ENCODE measurements at regions not wholly inside any gene's neighbourhood (a gene's known extent, or its start where the extent isn't known, plus 50 kb on each side); places are given as distances from the start of the nearest gene placed in this dataset.
"Not testable (repeated sequence)": the region's sequence is repeated elsewhere in the genome, so short reads cannot be mapped to it uniquely, and the experiment has no call there.

DNA sequence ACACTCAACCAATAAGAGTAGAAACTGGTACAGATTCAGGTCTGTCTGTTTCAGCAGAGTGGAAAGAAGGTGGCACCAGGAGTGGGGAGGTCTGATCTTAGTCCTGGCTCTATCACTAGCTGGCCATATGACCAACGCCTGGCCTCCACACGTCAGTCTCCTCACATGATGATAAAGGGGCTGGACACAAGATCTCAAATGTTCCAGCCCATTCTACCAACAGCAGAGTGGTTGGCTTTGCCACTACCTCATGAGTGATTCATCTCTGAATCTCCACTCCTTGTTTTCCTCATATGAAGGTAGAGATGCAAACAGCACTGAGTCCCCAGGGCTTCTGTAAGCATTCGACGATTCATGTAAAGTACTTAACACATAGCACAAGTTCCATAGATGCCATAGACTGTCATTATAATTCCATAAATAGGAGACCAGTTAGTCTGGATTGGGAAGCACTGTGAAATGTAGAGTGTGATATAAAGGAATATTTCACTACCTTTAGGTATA lies 281.9 kb upstream of the ASIC2 start:
- H3K27ac ChIP-seq: no peak overlapping the region
- ChIA-PET POLR2A (ENCODE audit: low non-redundant PET) (no interaction called here), CTCF (interaction anchor here (0.6 to 0.9 kb wide), 2 partner anchors 486 to 588 kb away, joined by 3 to 5 read pairs; no protein-coding TSS in a partner anchor)
- no peak for DNase-seq (ENCODE audit: low spot score)
- TF ChIP-seq, protein P1, sequence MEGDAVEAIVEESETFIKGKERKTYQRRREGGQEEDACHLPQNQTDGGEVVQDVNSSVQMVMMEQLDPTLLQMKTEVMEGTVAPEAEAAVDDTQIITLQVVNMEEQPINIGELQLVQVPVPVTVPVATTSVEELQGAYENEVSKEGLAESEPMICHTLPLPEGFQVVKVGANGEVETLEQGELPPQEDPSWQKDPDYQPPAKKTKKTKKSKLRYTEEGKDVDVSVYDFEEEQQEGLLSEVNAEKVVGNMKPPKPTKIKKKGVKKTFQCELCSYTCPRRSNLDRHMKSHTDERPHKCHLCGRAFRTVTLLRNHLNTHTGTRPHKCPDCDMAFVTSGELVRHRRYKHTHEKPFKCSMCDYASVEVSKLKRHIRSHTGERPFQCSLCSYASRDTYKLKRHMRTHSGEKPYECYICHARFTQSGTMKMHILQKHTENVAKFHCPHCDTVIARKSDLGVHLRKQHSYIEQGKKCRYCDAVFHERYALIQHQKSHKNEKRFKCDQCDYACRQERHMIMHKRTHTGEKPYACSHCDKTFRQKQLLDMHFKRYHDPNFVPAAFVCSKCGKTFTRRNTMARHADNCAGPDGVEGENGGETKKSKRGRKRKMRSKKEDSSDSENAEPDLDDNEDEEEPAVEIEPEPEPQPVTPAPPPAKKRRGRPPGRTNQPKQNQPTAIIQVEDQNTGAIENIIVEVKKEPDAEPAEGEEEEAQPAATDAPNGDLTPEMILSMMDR (conservative IDR thresholded peaks at IDR 0.05; ENCODE audit: low read depth): no peak

DNA sequence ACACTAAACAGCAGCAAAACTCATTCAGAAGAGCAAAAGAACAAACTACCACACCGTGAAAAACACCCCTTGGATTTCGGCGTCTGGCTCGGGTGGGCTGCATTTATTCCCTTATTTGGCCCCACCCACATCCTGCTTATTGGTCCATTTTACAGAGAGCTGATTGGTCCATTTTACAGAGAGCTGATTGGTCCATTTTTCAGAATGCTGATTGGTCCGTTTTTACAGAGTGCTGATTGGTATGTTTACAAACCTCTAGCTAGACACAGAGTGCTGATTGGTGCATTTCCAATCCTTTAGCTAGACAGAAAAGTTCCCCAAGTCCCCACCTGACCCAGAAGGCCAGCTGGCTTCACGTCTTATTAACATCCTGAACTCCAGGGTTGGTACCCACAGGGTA lies 286.6 kb upstream of the ASIC2 start:
- DNase-seq (ENCODE audit: low spot score); H3K27ac ChIP-seq; POLR2A ChIA-PET (ENCODE audit: low non-redundant PET): not testable (repeated sequence)
- CTCF ChIA-PET: interaction anchor here (0.6 kb wide), 1 partner anchor 552 kb away, joined by 3 read pairs; no protein-coding TSS in a partner anchor

DNA sequence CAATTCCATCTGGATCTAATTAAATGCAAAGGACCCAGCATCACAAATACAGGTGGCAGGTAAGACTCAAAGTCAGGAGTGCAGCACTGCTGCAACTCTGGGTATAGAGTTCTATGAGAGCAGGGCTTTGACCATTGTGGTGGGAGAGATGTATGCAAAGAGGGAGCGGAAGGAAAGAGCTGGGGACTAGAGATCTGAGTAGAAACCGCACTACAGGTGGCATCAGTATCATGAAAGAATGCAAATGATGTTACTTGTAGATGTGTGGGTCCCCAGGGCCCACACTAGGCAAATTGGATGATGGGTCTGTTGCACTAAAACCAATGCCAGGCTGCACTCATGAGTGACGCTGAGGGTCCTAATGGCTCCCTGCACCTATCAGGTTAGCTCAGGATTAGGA lies 287.1 kb upstream of the ASIC2 start:
- TF ChIP-seq, protein P1 (conservative IDR thresholded peaks at IDR 0.05; ENCODE audit: low read depth): no peak
- ChIA-PET POLR2A (ENCODE audit: low non-redundant PET) (no interaction called here), CTCF (no interaction called here)
- no peak overlapping the region for H3K27ac ChIP-seq
- DNase-seq (ENCODE audit: low spot score): no peak

DNA sequence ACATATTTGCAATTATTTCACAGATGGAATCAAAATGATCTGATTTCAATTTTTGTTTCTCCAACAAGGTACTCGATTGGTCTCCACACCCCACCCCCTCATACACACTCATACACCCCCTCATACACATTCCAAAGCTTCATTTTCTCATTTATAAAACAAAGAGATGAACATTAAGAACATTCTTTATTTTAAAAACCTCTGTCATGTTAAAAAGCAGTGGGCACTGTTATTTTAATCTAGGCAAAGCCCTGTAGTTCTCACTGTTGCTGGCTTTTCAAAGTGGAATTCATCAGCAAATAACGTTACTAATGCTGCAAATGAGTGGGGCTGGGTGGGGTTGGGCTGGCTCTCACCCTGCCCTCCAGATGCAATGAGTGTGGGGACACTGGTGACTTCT lies 289.6 kb upstream of the ASIC2 start:
- TF ChIP-seq, protein P1 (conservative IDR thresholded peaks at IDR 0.05; ENCODE audit: low read depth): no peak
- no peak overlapping the region for H3K27ac ChIP-seq
- no peak for DNase-seq (ENCODE audit: low spot score)
- POLR2A ChIA-PET (ENCODE audit: low non-redundant PET): no interaction called here
- CTCF ChIA-PET: interaction anchor here (0.5 kb wide), 1 partner anchor 1360 kb away, joined by 3 read pairs; no protein-coding TSS in a partner anchor

DNA sequence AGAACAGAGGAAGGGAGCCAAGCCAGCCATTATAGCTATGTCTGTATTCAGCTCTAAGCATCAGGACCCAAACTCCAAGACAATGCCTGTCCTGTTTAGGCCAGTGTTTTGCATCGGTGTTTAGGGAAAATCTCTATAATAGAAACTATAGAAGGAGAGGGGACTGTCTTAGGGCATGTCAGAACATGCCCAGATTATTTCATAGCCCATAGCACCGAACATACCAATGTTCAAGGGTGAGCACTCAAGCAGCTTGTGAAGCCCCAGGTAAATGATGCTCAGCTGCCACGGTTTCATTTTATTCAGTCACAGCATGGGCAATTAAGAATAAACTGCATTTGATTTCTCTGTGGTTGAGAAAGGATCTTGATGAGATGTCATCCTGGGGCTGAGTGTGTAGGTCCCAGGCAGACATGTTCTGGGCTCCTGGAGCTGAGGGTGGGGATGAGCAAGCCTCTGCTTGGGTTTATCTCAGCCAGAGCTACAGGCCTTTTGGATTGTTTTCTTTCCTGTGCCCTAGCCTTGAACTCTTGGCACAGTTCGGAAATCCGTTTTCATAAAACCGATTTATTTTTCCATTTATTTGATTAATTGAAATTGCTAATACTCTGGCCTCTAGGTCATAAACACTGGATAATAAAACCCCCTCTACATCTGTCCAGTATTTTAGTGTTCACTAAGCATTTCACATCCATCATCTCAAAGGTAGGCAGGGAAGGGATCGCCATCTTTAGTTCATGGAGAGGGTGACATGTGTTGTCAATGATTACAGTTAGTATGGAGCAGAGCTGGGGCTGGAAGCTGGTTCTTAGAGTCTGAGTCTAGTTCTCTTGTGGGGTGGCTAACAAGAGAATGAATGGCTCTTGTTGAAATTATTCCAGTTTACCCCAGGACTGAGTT lies 290.7 kb upstream of the ASIC2 start:
- no peak for DNase-seq (ENCODE audit: low spot score)
- TF ChIP-seq, protein P1 (conservative IDR thresholded peaks at IDR 0.05; ENCODE audit: low read depth): no peak
- no peak overlapping the region for H3K27ac ChIP-seq
- ChIA-PET POLR2A (ENCODE audit: low non-redundant PET) (no interaction called here), CTCF (interaction anchor here (0.5 kb wide), 1 partner anchor 707 kb away, joined by 3 read pairs; no protein-coding TSS in a partner anchor)

DNA sequence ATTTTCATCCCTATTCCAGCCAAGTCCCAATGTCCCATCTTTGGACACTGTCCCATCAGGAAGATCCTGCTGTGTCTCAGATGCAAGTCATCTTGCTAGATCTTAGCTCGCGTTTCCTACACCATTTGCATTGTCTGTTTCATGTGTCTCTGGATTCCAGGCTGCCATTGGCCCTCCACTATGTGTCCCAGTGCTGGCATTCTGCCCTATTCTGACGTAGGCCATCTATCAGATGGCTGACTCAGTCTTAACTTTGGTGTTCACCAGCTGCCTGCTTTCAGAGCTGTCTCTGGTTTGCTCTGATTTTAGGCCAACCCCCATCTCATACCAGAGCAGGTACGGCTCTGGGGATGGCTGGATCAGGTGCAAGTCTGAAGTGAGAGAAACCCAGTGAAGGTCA lies 300.9 kb upstream of the ASIC2 start:
- ChIA-PET CTCF (interaction anchor here (0.6 kb wide), 1 partner anchor 82 kb away, joined by 3 read pairs; no protein-coding TSS in a partner anchor), POLR2A (ENCODE audit: low non-redundant PET) (no interaction called here)
- TF ChIP-seq, protein P1 (conservative IDR thresholded peaks at IDR 0.05; ENCODE audit: low read depth): no peak
- H3K27ac ChIP-seq: no peak overlapping the region
- no peak for DNase-seq (ENCODE audit: low spot score)

DNA sequence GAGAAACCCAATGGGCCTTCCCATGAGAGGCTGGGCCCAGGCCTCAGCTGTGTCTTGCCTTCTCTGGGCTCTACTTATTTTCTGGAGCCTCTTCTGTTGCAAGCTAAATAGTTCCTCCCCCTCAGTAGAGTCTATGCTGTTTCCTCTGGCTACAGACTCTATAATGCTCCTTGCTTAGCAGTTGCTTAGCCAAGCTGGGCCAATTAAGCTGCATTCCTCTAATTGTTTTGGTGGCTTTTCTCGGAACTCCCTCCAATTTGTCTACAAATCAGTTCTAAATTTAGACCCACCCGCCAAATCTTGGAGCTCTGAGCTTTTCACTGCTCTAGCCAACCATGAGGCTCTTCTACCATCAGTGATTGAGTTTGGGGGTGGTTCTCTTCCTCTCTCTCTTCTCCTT lies 302.7 kb upstream of the ASIC2 start:
- ChIA-PET CTCF (no interaction called here), POLR2A (ENCODE audit: low non-redundant PET) (no interaction called here)
- no peak for DNase-seq (ENCODE audit: low spot score)
- TF ChIP-seq, protein P1 (conservative IDR thresholded peaks at IDR 0.05; ENCODE audit: low read depth): no peak
- no peak overlapping the region for H3K27ac ChIP-seq
